ENCODE measurements at regions not wholly inside any gene's neighbourhood (a gene's known extent, or its start where the extent isn't known, plus 50 kb on each side); places are given as distances from the start of the nearest gene placed in this dataset.

- Histone ChIP-seq H3K9me3 (replicated peaks; ENCODE audit: control insufficient read depth, insufficient read depth, low read length) (no peaks in the 10 kb centered on the region), H2AFZ (ENCODE audit: low read depth, low read length) (no peak overlapping the region), H4K20me1 (replicated peaks; ENCODE audit: control insufficient read depth, extremely low read depth, insufficient read depth, low read length) (no peaks in the 10 kb centered on the region), H3K79me2 (ENCODE audit: control insufficient read depth, insufficient read depth, low read length) (no peaks in the 10 kb centered on the region), H3K27ac (ENCODE audit: insufficient read depth, low read depth, low read length) (no peak overlapping the region), H3K36me3 (ENCODE audit: control insufficient read depth in 2 of 2, extremely low read depth in 1 of 2, insufficient read depth in 2 of 2, low read length in 2 of 2) (no peaks in the 10 kb centered on the region), H3K9ac (replicated peaks; ENCODE audit: extremely low read depth, insufficient read depth, low read length) (no peak overlapping the region), H3K4me1 (ENCODE audit: control insufficient read depth, extremely low read depth, insufficient read depth, low read length) (no peaks in the 10 kb centered on the region), H3K4me2 (ENCODE audit: insufficient read depth, low read length) (no peak overlapping the region), H3K4me3 (replicated peaks in 1 of 3; ENCODE audit: insufficient read depth in 1 of 3, low read depth in 1 of 3, low read length in 3 of 3) (no peak overlapping the region), H3K9me1 (replicated peaks; ENCODE audit: control insufficient read depth, extremely low read depth, insufficient read depth, low read length) (no peaks in the 10 kb centered on the region), H3K27me3 (ENCODE audit: control insufficient read depth in 2 of 2, insufficient read depth in 2 of 2, low read length in 2 of 2) (no peaks in the 10 kb centered on the region)
- ChIA-PET CTCF (interaction anchor here (0.9 to 1.9 kb wide), 2 partner anchors 10 to 50 kb away, joined by 4 to 6 read pairs; no protein-coding TSS in a partner anchor), POLR2A (no interaction called here)
- BruUV-seq (replicated peaks): no TSS peak
- TF ChIP-seq, protein P1, sequence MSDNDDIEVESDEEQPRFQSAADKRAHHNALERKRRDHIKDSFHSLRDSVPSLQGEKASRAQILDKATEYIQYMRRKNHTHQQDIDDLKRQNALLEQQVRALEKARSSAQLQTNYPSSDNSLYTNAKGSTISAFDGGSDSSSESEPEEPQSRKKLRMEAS (IDR thresholded peaks at IDR 0.05; ENCODE audit: insufficient read depth, insufficient read length): no peak
- TF ChIP-seq GATA2 (IDR thresholded peaks at IDR 0.05; ENCODE audit: insufficient read depth, insufficient read length, low read depth, low read length) (no peak), EZH2 (IDR thresholded peaks at IDR 0.05; ENCODE audit: borderline replicate concordance, low read depth, low read length, severe bottlenecking) (no peak), JUN (IDR thresholded peaks at IDR 0.05; ENCODE audit: borderline replicate concordance, insufficient read depth, insufficient read length, low read depth) (no peak), FOS (IDR thresholded peaks at IDR 0.05; ENCODE audit: borderline replicate concordance, insufficient read depth, low read length) (no peak), POLR2A (IDR thresholded peaks at IDR 0.05; ENCODE audit: low read depth, low read length) (no peak)
- TF ChIP-seq, protein P2, sequence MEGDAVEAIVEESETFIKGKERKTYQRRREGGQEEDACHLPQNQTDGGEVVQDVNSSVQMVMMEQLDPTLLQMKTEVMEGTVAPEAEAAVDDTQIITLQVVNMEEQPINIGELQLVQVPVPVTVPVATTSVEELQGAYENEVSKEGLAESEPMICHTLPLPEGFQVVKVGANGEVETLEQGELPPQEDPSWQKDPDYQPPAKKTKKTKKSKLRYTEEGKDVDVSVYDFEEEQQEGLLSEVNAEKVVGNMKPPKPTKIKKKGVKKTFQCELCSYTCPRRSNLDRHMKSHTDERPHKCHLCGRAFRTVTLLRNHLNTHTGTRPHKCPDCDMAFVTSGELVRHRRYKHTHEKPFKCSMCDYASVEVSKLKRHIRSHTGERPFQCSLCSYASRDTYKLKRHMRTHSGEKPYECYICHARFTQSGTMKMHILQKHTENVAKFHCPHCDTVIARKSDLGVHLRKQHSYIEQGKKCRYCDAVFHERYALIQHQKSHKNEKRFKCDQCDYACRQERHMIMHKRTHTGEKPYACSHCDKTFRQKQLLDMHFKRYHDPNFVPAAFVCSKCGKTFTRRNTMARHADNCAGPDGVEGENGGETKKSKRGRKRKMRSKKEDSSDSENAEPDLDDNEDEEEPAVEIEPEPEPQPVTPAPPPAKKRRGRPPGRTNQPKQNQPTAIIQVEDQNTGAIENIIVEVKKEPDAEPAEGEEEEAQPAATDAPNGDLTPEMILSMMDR (IDR thresholded peaks at IDR 0.05; ENCODE audit: extremely low read depth in 1 of 2, insufficient read depth in 1 of 2, low read depth in 1 of 2, low read length in 2 of 2): no peak
- intact Hi-C loops (cut with micrococcal nuclease): no loop called here
- FAIRE-seq (no peak), DNase-seq (ENCODE audit: low read depth, low spot score) (peak; percentile 6)
- dilution Hi-C loops (cut with MboI; ENCODE audit: extremely low pct_ligation_motif_present, low sequenced_read_pairs): no loop called here
Measured at GRCh38 chr4:183830438-183830985, 74.6 kb upstream of the STOX2 start.
